GM21825 (cell line): ENCODE measurements at regions not wholly inside any gene's neighbourhood (a gene's known extent, or its start where the extent isn't known, plus 50 kb on each side); places are given as distances from the start of the nearest gene placed in this dataset.
"Not testable (repeated sequence)": the region's sequence is repeated elsewhere in the genome, so short reads cannot be mapped to it uniquely, and the experiment has no call there.

Experiments used
- ATAC-seq: cut with Tn5 transposase; IDR thresholded peaks from one replicate; pipeline ENCODE4 v1.9.1; 2021; ENCODE audit warnings: mild to moderate bottlenecking, moderate library complexity; ENCODE audit not compliant: unreplicated experiment

GRCh38 chr4:22573198-22573597 is 57.3 kb upstream of the ADGRA3 start:
- no peak for ATAC-seq

GRCh38 chr4:22573641-22574040 is 57.8 kb upstream of the ADGRA3 start:
- ATAC-seq = no peak

- ATAC-seq = no peak
These were observed 58.6 kb upstream of the ADGRA3 start for GRCh38 chr4:22574424-22574823.

DNA sequence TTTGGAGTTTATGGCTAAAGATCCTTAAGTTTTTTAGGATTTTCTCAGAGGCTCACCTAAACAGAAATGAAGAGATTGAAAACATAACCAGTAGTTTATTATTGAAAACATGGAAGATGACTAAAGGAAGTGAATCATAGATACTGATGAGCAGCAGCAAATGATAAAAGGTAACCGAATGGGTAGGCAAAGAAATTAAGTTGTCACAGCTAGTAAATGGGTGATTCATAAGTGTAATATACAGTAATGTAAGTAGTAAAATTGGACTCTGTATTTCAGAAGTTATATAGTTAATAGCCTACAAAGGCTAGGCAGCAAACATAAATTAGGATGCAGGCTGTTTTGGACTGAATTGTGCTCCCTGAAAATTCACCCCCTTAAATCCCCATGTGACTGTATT is 59.0 kb upstream of the ADGRA3 start:
- no peak for ATAC-seq

DNA sequence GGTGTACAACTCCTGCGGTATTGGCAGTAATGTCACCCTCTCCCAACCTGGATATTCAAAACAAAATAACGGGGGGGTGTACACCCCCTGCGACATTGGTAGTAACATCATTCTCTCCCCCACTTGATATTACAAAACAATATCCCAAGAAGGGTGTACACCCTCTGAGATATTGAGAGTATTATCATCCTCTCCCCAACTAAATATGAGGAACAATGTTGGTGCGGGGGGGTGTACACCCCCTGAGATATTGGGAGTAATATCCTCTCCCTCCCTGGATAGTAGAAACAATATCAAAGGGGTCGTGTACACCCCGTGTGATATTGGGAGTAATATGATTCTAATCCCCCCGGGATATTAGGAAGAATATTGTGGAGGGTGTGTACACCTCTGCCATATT is 71.4 kb upstream of the ADGRA3 start:
- no peak for ATAC-seq

DNA sequence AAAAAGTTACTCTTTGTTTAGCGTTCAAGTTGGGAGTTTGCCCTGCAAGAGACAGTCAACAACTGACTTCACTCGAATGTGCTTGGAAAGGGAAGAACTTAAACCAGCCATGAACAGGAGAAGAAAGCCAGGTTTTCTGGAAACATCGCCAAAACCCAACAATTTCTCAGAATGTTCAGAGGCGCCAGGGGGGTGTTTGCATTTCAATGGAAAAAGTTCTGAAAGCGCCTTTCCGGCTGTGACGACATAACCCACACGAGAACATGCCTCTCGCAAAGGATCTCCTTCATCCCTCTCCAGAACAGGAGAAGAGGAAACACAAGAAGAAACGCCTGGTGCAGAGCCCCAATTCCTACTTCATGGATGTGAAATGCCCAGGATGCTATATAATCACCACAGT is 78.1 kb upstream of the ADGRA3 start:
- no peak for ATAC-seq

GRCh38 chr4:22595684-22596083 is 79.8 kb upstream of the ADGRA3 start:
- ATAC-seq = no peak

DNA sequence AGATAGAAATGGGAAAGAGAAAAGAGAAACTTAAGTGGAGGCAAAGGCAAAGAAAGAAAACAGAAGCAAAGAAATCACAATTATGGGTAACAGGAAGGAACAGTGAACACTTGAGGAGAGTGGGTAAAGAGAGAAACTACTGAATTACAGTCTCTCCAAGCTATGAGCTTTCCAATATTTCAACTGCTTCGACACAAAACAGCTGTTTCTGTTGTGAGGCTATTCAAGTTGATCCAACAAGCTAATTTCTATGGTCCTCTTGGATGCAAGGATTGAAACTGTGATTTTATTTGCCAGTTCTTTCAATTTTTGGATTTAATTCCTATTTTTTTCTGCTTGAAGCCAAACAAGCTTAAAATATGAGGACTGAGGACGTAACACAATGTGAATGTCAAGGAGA is 80.5 kb upstream of the ADGRA3 start:
- ATAC-seq = no peak

GRCh38 chr4:22597471-22597870 is 81.6 kb upstream of the ADGRA3 start:
- no peak for ATAC-seq

GRCh38 chr4:22598113-22599047 is 82.5 kb upstream of the ADGRA3 start:
- not testable (repeated sequence) for ATAC-seq

DNA sequence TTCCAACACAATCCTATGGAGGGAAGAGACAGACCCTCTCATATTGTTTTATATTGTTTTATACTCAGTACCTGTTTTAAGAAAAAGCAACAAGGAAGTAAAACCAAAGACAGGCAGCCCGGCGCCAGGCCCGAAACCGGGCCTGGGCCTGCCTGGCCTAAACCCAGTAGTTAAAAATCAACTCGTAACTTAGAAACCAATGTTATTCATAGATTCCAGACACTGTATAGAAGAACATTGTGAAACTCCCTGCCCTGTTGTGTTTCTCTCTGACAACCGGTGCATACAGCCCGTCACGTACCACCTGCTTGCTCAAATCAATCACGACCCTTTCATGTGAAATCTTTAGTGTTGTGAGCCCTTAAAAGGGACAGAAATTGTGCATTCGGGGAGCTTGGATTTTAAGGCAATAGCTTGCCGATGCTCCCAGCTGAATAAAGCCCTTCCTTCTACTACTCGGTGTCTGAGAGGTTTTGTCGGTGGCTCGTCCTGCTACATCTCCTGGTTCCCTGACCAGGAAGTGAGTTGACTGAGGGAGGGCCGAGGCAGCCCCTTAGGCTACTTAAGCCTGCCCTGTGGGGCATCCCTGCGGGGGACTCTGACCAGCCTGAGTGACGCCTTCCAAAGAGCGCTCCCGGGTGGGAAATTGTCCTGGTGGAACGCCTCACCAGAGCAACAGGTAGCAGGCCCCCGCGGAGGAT is 83.5 kb upstream of the ADGRA3 start:
- not testable (repeated sequence) for ATAC-seq

GRCh38 chr4:22599929-22600432 is 84.1 kb upstream of the ADGRA3 start:
- not testable (repeated sequence) for ATAC-seq

DNA sequence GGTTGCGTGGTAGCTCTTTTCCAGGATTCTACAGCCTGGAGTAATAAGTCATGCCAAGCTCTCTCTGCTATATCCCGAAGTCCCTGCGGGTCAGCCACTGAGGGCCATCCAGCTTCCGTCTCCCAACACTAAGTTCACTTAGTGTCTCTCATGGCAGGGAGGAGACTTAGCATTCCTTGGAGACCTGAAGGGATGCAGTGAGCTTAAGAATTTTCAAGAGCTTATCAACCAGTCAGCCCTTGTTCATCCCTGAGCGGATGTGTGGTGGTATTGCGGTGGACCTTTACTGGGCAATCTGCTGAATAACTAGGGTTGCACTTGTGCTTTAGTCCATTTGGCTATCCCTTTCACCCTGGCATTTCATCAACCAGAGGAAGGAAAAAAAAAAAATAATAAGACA is 85.8 kb upstream of the ADGRA3 start:
- not testable (repeated sequence) for ATAC-seq

DNA sequence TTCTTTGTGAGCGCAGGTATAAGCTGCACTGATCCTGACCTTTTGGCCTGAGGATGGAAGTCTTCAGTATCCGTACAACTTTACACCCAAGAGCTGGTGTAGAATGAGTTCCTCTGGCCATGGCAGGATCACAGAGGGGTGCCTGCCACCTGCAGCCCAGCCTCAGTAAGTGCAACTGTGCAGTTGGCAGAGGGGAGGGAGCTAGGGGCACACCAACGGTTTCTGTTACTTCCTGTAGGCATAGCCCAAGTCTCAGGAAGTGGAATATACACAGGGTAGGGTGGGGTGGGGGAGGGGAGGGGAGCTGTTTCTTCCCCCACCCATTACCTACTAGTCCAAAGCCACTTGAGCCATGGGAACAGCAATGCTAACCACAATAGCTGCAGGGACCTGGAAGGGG is 85.4 kb upstream of the GBA3 start:
- ATAC-seq = peak; percentile 75

DNA sequence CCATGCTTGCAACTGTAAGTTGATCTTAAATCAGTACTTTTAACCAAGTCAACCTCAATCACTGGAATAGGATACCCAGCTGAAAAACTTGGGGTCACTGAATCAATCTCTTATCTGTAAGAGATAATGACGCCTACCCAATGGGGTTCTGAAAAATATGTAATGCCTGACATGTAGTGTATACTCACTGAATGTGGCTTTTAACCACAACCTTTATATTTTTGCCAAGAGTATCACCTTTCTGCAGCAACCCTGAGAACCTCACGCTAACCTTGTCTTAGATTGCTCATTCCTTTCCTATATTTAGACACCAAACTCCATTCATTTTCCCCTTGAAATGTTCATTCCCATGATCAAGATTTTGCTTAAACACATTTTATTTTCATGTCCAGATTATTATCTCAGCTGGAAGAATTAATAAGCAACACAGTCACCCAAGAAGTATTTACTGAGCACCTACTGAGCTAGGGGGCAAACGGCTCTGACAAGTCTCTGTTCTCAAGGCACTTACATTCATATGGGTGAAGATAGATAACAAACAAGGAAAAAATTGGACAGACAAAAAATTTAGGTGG is 82.7 kb upstream of the GBA3 start:
- not testable (repeated sequence) for ATAC-seq

GRCh38 chr4:22614114-22614513 is 78.6 kb upstream of the GBA3 start:
- ATAC-seq = no peak

DNA sequence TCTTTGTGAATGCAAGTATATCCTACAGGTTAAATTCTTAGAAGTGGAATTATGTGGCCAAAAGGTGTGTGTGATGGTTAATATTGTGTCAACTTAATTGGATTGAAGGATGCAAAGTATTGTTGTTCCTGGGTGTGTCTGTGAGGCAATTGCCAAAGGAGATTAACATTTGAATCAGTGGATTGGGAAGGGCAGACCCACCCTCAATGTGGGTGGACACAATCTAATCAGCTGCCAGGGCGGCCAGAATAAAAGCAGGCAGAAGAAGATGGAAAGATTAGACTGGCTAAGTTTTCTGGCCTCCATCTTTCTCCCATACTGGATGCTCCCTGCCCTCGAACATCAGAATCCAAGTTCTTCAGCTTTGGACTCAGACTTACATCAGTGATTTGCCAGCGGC is 76.2 kb upstream of the GBA3 start:
- no peak for ATAC-seq

- not testable (repeated sequence) for ATAC-seq
These were observed 72.6 kb upstream of the GBA3 start for GRCh38 chr4:22620144-22620543.

GRCh38 chr4:22621970-22622369 is 70.8 kb upstream of the GBA3 start:
- ATAC-seq = not testable (repeated sequence)

DNA sequence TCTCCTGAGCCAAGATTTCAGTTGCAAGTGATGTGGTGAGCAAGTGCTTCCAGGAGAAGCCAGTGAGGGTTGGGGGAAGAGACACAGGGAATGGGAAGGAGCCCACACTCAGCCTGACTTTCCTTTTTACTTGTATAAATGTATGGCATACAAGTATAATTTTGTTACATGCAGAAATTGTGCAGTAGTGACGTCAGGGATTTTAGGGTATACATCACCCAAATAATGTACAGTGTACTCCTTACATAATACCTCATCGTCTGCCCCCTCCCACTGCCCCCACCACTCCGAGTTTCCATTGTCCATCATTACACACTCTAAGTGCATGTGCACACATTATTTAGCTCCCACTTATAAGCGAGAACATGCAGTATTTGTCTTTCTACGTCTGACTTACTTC is 68.7 kb upstream of the GBA3 start:
- not testable (repeated sequence) for ATAC-seq

DNA sequence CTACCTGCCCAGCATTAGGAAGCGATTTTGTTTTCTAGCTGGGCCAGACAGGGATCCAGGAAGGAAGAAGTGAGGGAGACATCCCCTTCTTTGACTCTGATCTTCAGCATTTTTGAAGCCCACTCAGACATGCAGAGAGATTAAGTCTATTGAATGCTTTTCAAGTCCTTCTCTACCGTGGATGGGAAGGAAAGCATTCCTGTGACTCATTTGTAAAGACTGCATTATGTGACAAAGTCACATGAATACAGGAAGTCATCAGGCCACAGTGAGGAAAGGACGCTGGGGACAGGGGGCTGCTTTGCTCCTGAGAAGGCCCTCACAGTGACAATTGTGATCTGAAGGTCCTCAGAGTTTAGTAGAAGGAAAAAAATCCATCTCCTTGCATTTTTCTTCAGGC is 67.4 kb upstream of the GBA3 start:
- no peak for ATAC-seq

GRCh38 chr4:22627851-22628250 is 64.9 kb upstream of the GBA3 start:
- not testable (repeated sequence) for ATAC-seq
